ENCODE measurements at regions not wholly inside any gene's neighbourhood (a gene's known extent, or its start where the extent isn't known, plus 50 kb on each side); places are given as distances from the start of the nearest gene placed in this dataset.

DNA sequence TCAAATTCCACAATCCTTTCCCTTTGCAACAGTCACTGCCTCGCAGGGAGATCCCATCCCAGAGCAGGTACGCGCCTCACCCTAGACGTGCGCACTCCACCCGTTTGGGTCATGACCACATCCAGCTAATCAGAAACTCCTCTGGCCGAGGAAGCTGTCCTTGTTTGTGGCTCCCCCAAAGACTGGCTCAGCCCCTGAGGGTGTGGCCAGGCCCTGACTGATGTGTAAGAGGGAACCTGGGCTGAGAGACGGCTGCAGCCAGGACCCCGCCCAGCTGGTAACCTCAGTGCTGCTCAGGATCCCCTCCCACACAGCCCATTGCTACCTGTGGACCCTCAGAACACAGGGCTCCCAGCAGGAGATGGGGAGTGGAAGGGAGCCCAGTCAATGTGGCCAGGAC lies 183.2 kb upstream of the SFSWAP start:
- H3K4me3 ChIP-seq (ENCODE audit: extremely low read depth in 1 of 4, insufficient read depth in 2 of 4, low read depth in 3 of 4, low read length in 4 of 4): no peak overlapping the region
- no peaks in the 10 kb centered on the region for H3K4me1 ChIP-seq (replicated peaks in 1 of 4; ENCODE audit: control insufficient read depth in 3 of 4, insufficient read depth in 4 of 4, low read length in 3 of 4)
- H4K5ac ChIP-seq (ENCODE audit: insufficient read length, low read depth, low read length): no peak overlapping the region
- H2BK20ac ChIP-seq (ENCODE audit: low read length): no peak overlapping the region
- no peak overlapping the region for H3K56ac ChIP-seq (replicated peaks; ENCODE audit: insufficient read length, low read depth, low read length)
- no peak overlapping the region for H3K14ac ChIP-seq (ENCODE audit: insufficient read length)
- no peaks in the 10 kb centered on the region; a peak in 1 of 4 replicates for H3K9me3 ChIP-seq (ENCODE audit: insufficient read depth in 2 of 2, low read depth in 1 of 2, low read length in 1 of 2)
- H2BK15ac ChIP-seq (ENCODE audit: low read length): no peak overlapping the region
- H3K79me2 ChIP-seq (ENCODE audit: control insufficient read depth in 1 of 2, insufficient read depth in 2 of 2, low read length in 2 of 2): no peaks in the 10 kb centered on the region
- no peak for TF ChIP-seq MAFK (IDR thresholded peaks at IDR 0.05; ENCODE audit: low read depth, low read length)
- no peak for TF ChIP-seq ZNF274 (IDR thresholded peaks at IDR 0.05; ENCODE audit: borderline replicate concordance, extremely low read depth, low read length)
- no peak for TF ChIP-seq EZH2 (IDR thresholded peaks at IDR 0.05; ENCODE audit: low read depth, low read length, severe bottlenecking)
- no peak for TF ChIP-seq CHD2 (IDR thresholded peaks at IDR 0.05; ENCODE audit: low read length)
- TF ChIP-seq KDM4A (IDR thresholded peaks at IDR 0.05; ENCODE audit: low read depth, low read length, severe bottlenecking): no peak
- TF ChIP-seq, protein P1, sequence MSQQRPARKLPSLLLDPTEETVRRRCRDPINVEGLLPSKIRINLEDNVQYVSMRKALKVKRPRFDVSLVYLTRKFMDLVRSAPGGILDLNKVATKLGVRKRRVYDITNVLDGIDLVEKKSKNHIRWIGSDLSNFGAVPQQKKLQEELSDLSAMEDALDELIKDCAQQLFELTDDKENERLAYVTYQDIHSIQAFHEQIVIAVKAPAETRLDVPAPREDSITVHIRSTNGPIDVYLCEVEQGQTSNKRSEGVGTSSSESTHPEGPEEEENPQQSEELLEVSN (IDR thresholded peaks at IDR 0.05): no peak
- TF ChIP-seq BACH1 (IDR thresholded peaks at IDR 0.05; ENCODE audit: low read length): no peak
- no peak for TF ChIP-seq CBX8 (IDR thresholded peaks at IDR 0.05; ENCODE audit: borderline replicate concordance, low read depth, low read length)
- H2AK5ac ChIP-seq (ENCODE audit: low read depth, low read length): no peak overlapping the region
- no peak overlapping the region for H4K91ac ChIP-seq (replicated peaks; ENCODE audit: insufficient read length, low read length)
- H3K18ac ChIP-seq (ENCODE audit: extremely low read depth, low read length): no peak overlapping the region
- no peaks in the 10 kb centered on the region for H3K36me3 ChIP-seq (ENCODE audit: control insufficient read depth in 2 of 4, insufficient read depth in 4 of 4, low read length in 3 of 4)
- no peaks in the 10 kb centered on the region for H3K27me3 ChIP-seq (replicated peaks in 1 of 4; ENCODE audit: control insufficient read depth in 3 of 4, extremely low read depth in 1 of 4, insufficient read depth in 3 of 4, low read length in 3 of 4)
- no peak overlapping the region for H2BK5ac ChIP-seq (ENCODE audit: low read depth, low read length)
- H2BK120ac ChIP-seq (replicated peaks; ENCODE audit: low read depth, low read length): no peak overlapping the region
- H3K79me1 ChIP-seq (ENCODE audit: low read depth, low read length): no peaks in the 10 kb centered on the region
- no peaks in the 10 kb centered on the region for H4K20me1 ChIP-seq (replicated peaks in 1 of 2; ENCODE audit: control insufficient read depth in 1 of 2, insufficient read depth in 2 of 2, low read length in 2 of 2)
- H4K8ac ChIP-seq (ENCODE audit: extremely low read depth, insufficient read depth, low read length): no peak overlapping the region; the same call in 1 of the 2 replicates
- POLR2A ChIA-PET (ENCODE audit: partially characterized antibody): no interaction called here
- no peak overlapping the region for H3K4me2 ChIP-seq (ENCODE audit: insufficient read depth in 1 of 2, low read depth in 2 of 2, low read length in 2 of 2)
- H3K23me2 ChIP-seq (ENCODE audit: low read depth, low read length): no peaks in the 10 kb centered on the region
- H3K9ac ChIP-seq (replicated peaks in 1 of 4; ENCODE audit: extremely low read depth in 1 of 4, low read depth in 3 of 4, low read length in 3 of 4): no peak overlapping the region
- H2AFZ ChIP-seq (ENCODE audit: low read length): no peak overlapping the region
- no peak overlapping the region for H3K27ac ChIP-seq (ENCODE audit: low read depth, low read length)
- CTCF ChIA-PET (ENCODE audit: partially characterized antibody): interaction anchor here (0.7 to 1.6 kb wide), 5 partner anchors 9 to 415 kb away, joined by 3 to 4 read pairs (median 3); no protein-coding TSS in a partner anchor
- H2BK12ac ChIP-seq (ENCODE audit: low read depth, low read length): no peak overlapping the region
- H3K23ac ChIP-seq (ENCODE audit: insufficient read length): no peak overlapping the region
- FAIRE-seq: no peak
- no peak for DNase-seq (ENCODE audit: low read depth in 1 of 2, low spot score in 2 of 2)
- WGBS, 2 experiments (ENCODE audit: extremely low coverage in 1 of 2, insufficient coverage in 1 of 2, insufficient read length in 1 of 2, insufficient replicate concordance in 2 of 2, low coverage in 1 of 2, low lambda C conversion rate in 2 of 2, missing lambda C conversion rate in 1 of 2): 89% methylated on average over 9 of the region's 9 CpGs; no CpG with 5 or more reads in 1 of the 2 experiments
- H3K4ac ChIP-seq (replicated peaks; ENCODE audit: insufficient read length, low read depth, low read length): no peak overlapping the region

Data from H1 (cell line).